ENCODE measurements at regions not wholly inside any gene's neighbourhood (a gene's known extent, or its start where the extent isn't known, plus 50 kb on each side); places are given as distances from the start of the nearest gene placed in this dataset.

- Histone ChIP-seq H3K27ac (no peak overlapping the region), H3K36me3 (no peaks in the 10 kb centered on the region), H3K9me3 (no peaks in the 10 kb centered on the region), H3K4me3 (no peak overlapping the region), H3K4me1 (no peaks in the 10 kb centered on the region), H3K27me3 (no peaks in the 10 kb centered on the region)
- 87 to 92% methylated on average over 9 of the region's 9 CpGs for WGBS, 2 donors (ENCODE audit: low coverage in 1 of 2)
- in situ Hi-C loops (cut with MboI; ENCODE audit: low pct_ligation_motif_present in 1 of 4, low pct_unique_long_range_greater_than_20kb in 1 of 4, low sequenced_read_pairs in 3 of 4): no loop called here
- TF ChIP-seq CTCF (IDR thresholded peaks at IDR 0.05): no peak
- no peak for TF ChIP-seq POLR2A (IDR thresholded peaks at IDR 0.05)
- no peak for TF ChIP-seq POLR2AphosphoS5 (IDR thresholded peaks at IDR 0.05)
- TF ChIP-seq EP300 (IDR thresholded peaks at IDR 0.05; ENCODE audit: low read depth): no peak
- intact Hi-C loops (cut with DNase I; ENCODE audit: low total_unique reads): no loop called here
- no peak for DNase-seq
Measured at GRCh38 chr5:6216471-6217075, 161.8 kb downstream of the MED10 start.

- Histone ChIP-seq H3K36me3 (no peaks in the 10 kb centered on the region), H3K27ac (no peak overlapping the region), H3K4me1 (no peaks in the 10 kb centered on the region), H3K9me3 (no peaks in the 10 kb centered on the region), H3K27me3 (no peaks in the 10 kb centered on the region), H3K4me3 (no peak overlapping the region)
- TF ChIP-seq POLR2A (IDR thresholded peaks at IDR 0.05): no peak
- no peak for TF ChIP-seq EP300 (IDR thresholded peaks at IDR 0.05; ENCODE audit: low read depth)
- no peak for TF ChIP-seq CTCF (IDR thresholded peaks at IDR 0.05)
- no peak for TF ChIP-seq POLR2AphosphoS5 (IDR thresholded peaks at IDR 0.05)
- in situ Hi-C loops (cut with MboI; ENCODE audit: low pct_ligation_motif_present in 1 of 4, low pct_unique_long_range_greater_than_20kb in 1 of 4, low sequenced_read_pairs in 3 of 4): no loop called here
- no peak for DNase-seq
- WGBS, 2 donors (ENCODE audit: low coverage in 1 of 2): 85% methylated on average over 8 of the region's 8 CpGs; no CpG with 5 or more reads in 1 of the 2 donors
- intact Hi-C loops (cut with DNase I; ENCODE audit: low total_unique reads): no loop called here
Measured at GRCh38 chr5:6215891-6216290, 162.5 kb downstream of the MED10 start.

DNA sequence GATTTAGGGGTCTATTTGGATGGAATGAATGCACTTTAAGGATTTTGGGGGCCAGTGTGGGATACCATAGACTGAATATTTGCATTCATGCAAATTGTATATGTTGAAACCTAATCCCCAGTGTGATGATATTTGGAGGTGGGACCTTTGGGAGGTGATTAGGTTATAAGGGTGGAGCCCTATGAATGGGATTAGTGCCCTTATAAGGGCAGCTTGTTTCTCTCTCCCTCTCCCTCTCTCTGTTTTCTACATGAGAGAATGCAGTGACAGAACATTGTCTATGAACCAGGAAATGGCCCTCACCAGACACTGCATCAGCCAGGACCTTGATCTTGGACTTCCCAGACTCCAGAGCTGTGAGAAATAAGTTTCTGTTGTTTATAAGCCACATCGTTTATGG is 166.1 kb downstream of the MED10 start:
- TF ChIP-seq POLR2A (IDR thresholded peaks at IDR 0.05): no peak
- TF ChIP-seq POLR2AphosphoS5 (IDR thresholded peaks at IDR 0.05): no peak
- TF ChIP-seq CTCF (IDR thresholded peaks at IDR 0.05): no peak
- no peak for TF ChIP-seq EP300 (IDR thresholded peaks at IDR 0.05; ENCODE audit: low read depth)
- Histone ChIP-seq H3K4me3 (no peak overlapping the region), H3K4me1 (no peaks in the 10 kb centered on the region), H3K27ac (no peak overlapping the region), H3K36me3 (no peaks in the 10 kb centered on the region), H3K9me3 (no peaks in the 10 kb centered on the region), H3K27me3 (no peaks in the 10 kb centered on the region)
- WGBS, 2 donors (ENCODE audit: low coverage in 1 of 2): 63 to 100% methylated on average over 1 of the region's 1 CpG
- DNase-seq: no peak
- in situ Hi-C loops (cut with MboI; ENCODE audit: low pct_ligation_motif_present in 1 of 4, low pct_unique_long_range_greater_than_20kb in 1 of 4, low sequenced_read_pairs in 3 of 4): no loop called here
- intact Hi-C loops (cut with DNase I; ENCODE audit: low total_unique reads): no loop called here

GRCh38 chr5:6206501-6206900 is 171.8 kb downstream of the MED10 start:
- TF ChIP-seq POLR2A (IDR thresholded peaks at IDR 0.05) (no peak), POLR2AphosphoS5 (IDR thresholded peaks at IDR 0.05) (no peak), CTCF (IDR thresholded peaks at IDR 0.05) (no peak), EP300 (IDR thresholded peaks at IDR 0.05; ENCODE audit: low read depth) (no peak)
- Histone ChIP-seq H3K36me3 (no peaks in the 10 kb centered on the region), H3K9me3 (no peaks in the 10 kb centered on the region), H3K4me1 (no peaks in the 10 kb centered on the region), H3K27me3 (no peaks in the 10 kb centered on the region), H3K27ac (no peak overlapping the region), H3K4me3 (no peak overlapping the region)
- in situ Hi-C loops (cut with MboI; ENCODE audit: low pct_ligation_motif_present in 1 of 4, low pct_unique_long_range_greater_than_20kb in 1 of 4, low sequenced_read_pairs in 3 of 4) (no loop called here), intact Hi-C loops (cut with DNase I; ENCODE audit: low total_unique reads) (no loop called here)
- no peak for DNase-seq
- WGBS, 2 donors (ENCODE audit: low coverage in 1 of 2): 80% methylated on average over 1 of the region's 1 CpG; no CpG with 5 or more reads in 1 of the 2 donors

Data from transverse colon (tissue), 4 donors.